ENCODE measurements at regions not wholly inside any gene's neighbourhood (a gene's known extent, or its start where the extent isn't known, plus 50 kb on each side); places are given as distances from the start of the nearest gene placed in this dataset.

DNA sequence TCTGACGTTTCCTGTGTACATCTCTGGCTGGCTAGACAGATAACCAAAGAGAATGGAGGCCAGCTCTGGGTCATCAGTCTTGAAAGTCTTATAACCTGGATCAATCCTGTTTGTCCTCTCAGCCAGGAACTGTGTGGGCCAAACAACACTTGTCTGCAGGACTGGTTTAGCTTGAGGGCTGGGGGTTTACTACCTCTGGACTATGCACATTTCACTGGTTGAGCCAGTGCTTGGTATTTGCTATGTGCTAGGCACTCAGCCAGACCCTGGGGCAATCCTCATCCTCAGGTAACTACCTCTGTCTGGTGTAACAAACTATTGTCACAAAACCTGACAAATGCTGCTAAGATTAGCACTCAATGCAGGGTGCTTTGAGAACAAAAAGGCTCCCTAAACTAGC lies 169.7 kb downstream of the HAUS1 start:
- no peak for DNase-seq (ENCODE audit: low read depth)
- TF ChIP-seq MYC (IDR thresholded peaks at IDR 0.05; ENCODE audit: low read depth, low read length), result no peak
- TF ChIP-seq, protein P1, sequence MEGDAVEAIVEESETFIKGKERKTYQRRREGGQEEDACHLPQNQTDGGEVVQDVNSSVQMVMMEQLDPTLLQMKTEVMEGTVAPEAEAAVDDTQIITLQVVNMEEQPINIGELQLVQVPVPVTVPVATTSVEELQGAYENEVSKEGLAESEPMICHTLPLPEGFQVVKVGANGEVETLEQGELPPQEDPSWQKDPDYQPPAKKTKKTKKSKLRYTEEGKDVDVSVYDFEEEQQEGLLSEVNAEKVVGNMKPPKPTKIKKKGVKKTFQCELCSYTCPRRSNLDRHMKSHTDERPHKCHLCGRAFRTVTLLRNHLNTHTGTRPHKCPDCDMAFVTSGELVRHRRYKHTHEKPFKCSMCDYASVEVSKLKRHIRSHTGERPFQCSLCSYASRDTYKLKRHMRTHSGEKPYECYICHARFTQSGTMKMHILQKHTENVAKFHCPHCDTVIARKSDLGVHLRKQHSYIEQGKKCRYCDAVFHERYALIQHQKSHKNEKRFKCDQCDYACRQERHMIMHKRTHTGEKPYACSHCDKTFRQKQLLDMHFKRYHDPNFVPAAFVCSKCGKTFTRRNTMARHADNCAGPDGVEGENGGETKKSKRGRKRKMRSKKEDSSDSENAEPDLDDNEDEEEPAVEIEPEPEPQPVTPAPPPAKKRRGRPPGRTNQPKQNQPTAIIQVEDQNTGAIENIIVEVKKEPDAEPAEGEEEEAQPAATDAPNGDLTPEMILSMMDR (IDR thresholded peaks at IDR 0.05; ENCODE audit: low read depth, low read length), result no peak
- no peak for TF ChIP-seq POLR2A (IDR thresholded peaks at IDR 0.05; ENCODE audit: extremely low read depth, insufficient read length)
- TF ChIP-seq, protein P2, sequence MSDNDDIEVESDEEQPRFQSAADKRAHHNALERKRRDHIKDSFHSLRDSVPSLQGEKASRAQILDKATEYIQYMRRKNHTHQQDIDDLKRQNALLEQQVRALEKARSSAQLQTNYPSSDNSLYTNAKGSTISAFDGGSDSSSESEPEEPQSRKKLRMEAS (IDR thresholded peaks at IDR 0.05; ENCODE audit: low read depth, low read length), result no peak
- H3K4me3 ChIP-seq (ENCODE audit: low read depth, low read length), result no peak overlapping the region

- TF ChIP-seq, protein P1 (IDR thresholded peaks at IDR 0.05; ENCODE audit: low read depth, low read length), result no peak
- TF ChIP-seq, protein P2 (IDR thresholded peaks at IDR 0.05; ENCODE audit: low read depth, low read length), result no peak
- TF ChIP-seq POLR2A (IDR thresholded peaks at IDR 0.05; ENCODE audit: extremely low read depth, insufficient read length) (no peak), MYC (IDR thresholded peaks at IDR 0.05; ENCODE audit: low read depth, low read length) (no peak)
- DNase-seq (ENCODE audit: low read depth), result no peak
- no peak overlapping the region for H3K4me3 ChIP-seq (ENCODE audit: low read depth, low read length)
These were observed 170.1 kb downstream of the HAUS1 start for GRCh38 chr18:46274266-46274665.

DNA sequence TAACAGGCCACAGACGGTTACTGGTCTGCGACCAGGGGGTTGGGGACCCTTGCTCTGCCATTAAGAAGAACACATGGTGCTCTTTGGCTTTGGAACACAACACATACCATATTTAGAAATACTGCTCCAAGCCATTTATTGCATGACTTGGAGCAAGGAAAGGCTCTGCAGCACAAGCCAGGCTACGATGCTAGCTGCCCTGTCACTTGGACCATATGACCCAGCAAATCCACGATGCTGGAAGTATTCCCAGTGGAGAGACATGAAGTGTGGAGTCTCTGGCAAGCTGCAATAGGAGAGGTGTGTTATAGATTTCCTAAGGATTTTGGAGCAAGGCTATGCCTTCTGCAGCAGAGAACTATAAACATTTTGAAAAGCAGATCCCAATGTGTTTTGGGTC lies 171.2 kb downstream of the HAUS1 start:
- H3K4me3 ChIP-seq (ENCODE audit: low read depth, low read length), result no peak overlapping the region
- no peak for DNase-seq (ENCODE audit: low read depth)
- TF ChIP-seq MYC (IDR thresholded peaks at IDR 0.05; ENCODE audit: low read depth, low read length) (no peak), POLR2A (IDR thresholded peaks at IDR 0.05; ENCODE audit: extremely low read depth, insufficient read length) (no peak)
- TF ChIP-seq, protein P1 (IDR thresholded peaks at IDR 0.05; ENCODE audit: low read depth, low read length), result no peak
- TF ChIP-seq, protein P2 (IDR thresholded peaks at IDR 0.05; ENCODE audit: low read depth, low read length), result no peak

DNA sequence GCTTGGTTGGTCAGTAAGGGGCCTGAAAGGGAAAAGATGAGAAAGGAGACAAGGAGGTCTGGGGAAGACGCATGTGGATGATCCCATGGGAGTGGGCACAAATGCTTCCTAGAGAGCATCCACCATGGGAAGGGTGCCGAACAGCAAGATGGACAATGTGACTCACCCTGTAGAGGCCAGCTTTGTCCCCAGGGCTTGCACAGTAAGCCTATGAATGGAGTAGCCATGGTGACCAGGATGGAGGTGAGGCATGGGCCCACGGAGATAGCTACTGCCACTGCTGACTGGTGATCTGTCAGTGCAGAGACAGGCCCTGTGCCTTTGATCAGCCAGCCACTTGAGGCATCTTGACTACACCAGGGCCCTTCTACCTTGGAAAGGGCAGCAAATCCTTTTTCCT lies 172.6 kb downstream of the HAUS1 start:
- TF ChIP-seq, protein P2 (IDR thresholded peaks at IDR 0.05; ENCODE audit: low read depth, low read length), result no peak
- TF ChIP-seq MYC (IDR thresholded peaks at IDR 0.05; ENCODE audit: low read depth, low read length) (no peak), POLR2A (IDR thresholded peaks at IDR 0.05; ENCODE audit: extremely low read depth, insufficient read length) (no peak)
- TF ChIP-seq, protein P1 (IDR thresholded peaks at IDR 0.05; ENCODE audit: low read depth, low read length), result no peak
- DNase-seq (ENCODE audit: low read depth), result no peak
- no peak overlapping the region for H3K4me3 ChIP-seq (ENCODE audit: low read depth, low read length)

- H3K4me3 ChIP-seq (ENCODE audit: low read depth, low read length), result no peak overlapping the region
- TF ChIP-seq MYC (IDR thresholded peaks at IDR 0.05; ENCODE audit: low read depth, low read length) (no peak), POLR2A (IDR thresholded peaks at IDR 0.05; ENCODE audit: extremely low read depth, insufficient read length) (no peak)
- TF ChIP-seq, protein P1 (IDR thresholded peaks at IDR 0.05; ENCODE audit: low read depth, low read length), result no peak
- TF ChIP-seq, protein P2 (IDR thresholded peaks at IDR 0.05; ENCODE audit: low read depth, low read length), result no peak
- DNase-seq (ENCODE audit: low read depth), result no peak
These were observed 174.6 kb downstream of the HAUS1 start for GRCh38 chr18:46278481-46279465.
